ENCODE measurements at regions not wholly inside any gene's neighbourhood (a gene's known extent, or its start where the extent isn't known, plus 50 kb on each side); places are given as distances from the start of the nearest gene placed in this dataset.

DNA sequence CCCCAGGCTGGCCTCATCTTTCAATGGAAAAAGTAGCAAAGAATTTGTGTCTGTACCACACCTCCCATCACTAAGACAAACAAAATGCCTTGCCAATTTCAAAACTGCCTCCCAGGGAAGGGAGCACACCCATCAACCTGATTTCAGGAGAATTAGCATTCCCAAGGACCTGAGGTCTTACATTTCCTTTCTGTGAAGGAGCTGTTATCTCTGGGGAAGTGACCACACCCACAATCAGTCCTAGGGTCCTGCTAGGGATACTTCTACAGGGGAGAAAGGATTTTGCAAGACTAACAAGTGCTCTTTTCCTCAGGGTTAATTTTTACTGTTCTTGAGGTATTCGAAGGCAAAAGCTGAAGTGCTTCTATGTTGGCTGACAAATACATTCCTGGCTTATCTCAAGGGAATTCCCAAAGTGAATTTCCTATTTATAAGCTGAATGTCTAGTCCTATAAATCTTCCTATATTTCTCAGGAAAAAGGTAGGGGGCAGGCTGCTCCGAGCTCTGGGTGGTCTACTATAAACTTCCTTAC is 97.4 kb upstream of the ITGA1 start:
- H3K4me3 ChIP-seq (ENCODE audit: low read length in 2 of 2), result no peak overlapping the region
- no peaks in the 10 kb centered on the region for H3K36me3 ChIP-seq (replicated peaks in 1 of 2; ENCODE audit: control insufficient read depth in 2 of 2, insufficient read depth in 2 of 2, low read length in 2 of 2)
- no peaks in the 10 kb centered on the region for H3K9me3 ChIP-seq (replicated peaks in 1 of 2; ENCODE audit: control insufficient read depth in 2 of 2, insufficient read depth in 1 of 2, low read depth in 1 of 2, low read length in 2 of 2)
- H4K91ac ChIP-seq (ENCODE audit: low read depth, low read length, poor library complexity), result no peak overlapping the region
- H3K4ac ChIP-seq (ENCODE audit: low read length), result no peak overlapping the region
- no peak overlapping the region for H2BK120ac ChIP-seq (ENCODE audit: low read depth, low read length)
- H2AFZ ChIP-seq (ENCODE audit: low read length), result no peak overlapping the region
- H3K79me1 ChIP-seq (ENCODE audit: low read depth, low read length), result no peaks in the 10 kb centered on the region
- no peak overlapping the region for H3K27ac ChIP-seq (replicated peaks; ENCODE audit: low read length)
- DNase-seq (ENCODE audit: low spot score), result no peak
- no peak overlapping the region for H3K9ac ChIP-seq (ENCODE audit: low read depth, low read length, poor library complexity)
- WGBS, 2 donors (ENCODE audit: extremely low coverage in 2 of 2, insufficient read length in 2 of 2, insufficient replicate concordance in 1 of 2), result no CpG with 5 or more reads among the region's 2 CpGs
- no peak overlapping the region for H2AK5ac ChIP-seq (ENCODE audit: low read depth, low read length)
- no peak overlapping the region for H3K23ac ChIP-seq (ENCODE audit: low read depth, low read length, poor library complexity)
- H2BK15ac ChIP-seq (ENCODE audit: low read length), result no peak overlapping the region
- H2BK5ac ChIP-seq (ENCODE audit: low read length), result no peak overlapping the region
- peaks cover 0 to 2% of the 10 kb centered on the region in 2 donors for H3K4me1 ChIP-seq (ENCODE audit: control insufficient read depth in 2 of 2, insufficient read depth in 1 of 2, low read depth in 1 of 2, low read length in 2 of 2)
- peaks cover 0 to 2% (median 0%) of the 10 kb centered on the region in 3 experiments for H3K27me3 ChIP-seq (ENCODE audit: control insufficient read depth in 3 of 3, insufficient read depth in 3 of 3, low read depth in 1 of 3, low read length in 3 of 3)
- H3K18ac ChIP-seq (ENCODE audit: low read length), result no peak overlapping the region
- no peak overlapping the region for H3K14ac ChIP-seq (ENCODE audit: low read length)
- no peak overlapping the region for H3K4me2 ChIP-seq (ENCODE audit: insufficient read depth, low read length, poor library complexity, severe bottlenecking)
- H2BK12ac ChIP-seq (ENCODE audit: low read length), result no peak overlapping the region
- no peak overlapping the region for H4K8ac ChIP-seq (ENCODE audit: low read depth, low read length)

DNA sequence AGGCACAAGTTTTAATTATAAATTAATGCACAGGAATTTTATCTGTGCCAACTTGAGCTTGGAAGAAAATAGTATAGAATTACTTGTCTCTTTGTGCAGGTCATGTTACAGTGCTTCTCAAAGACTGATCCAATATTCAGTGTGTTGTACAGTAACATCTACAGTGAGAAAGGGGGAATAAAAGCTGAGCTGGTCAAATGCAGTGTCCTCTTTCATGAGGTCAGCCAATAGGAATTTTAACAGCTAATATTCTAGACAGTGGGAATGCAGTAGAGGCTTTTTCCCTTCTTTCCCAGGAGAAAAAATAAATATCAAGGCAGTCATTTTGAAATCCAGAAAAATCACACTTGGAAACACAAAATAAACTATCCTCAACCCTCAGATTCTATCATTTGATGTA is 95.7 kb upstream of the ITGA1 start:
- Histone ChIP-seq H3K27me3 (ENCODE audit: control insufficient read depth in 3 of 3, insufficient read depth in 3 of 3, low read depth in 1 of 3, low read length in 3 of 3) (peaks cover 0 to 7% (median 0%) of the 10 kb centered on the region in 3 experiments), H3K9ac (ENCODE audit: low read depth, low read length, poor library complexity) (no peak overlapping the region), H2BK15ac (ENCODE audit: low read length) (no peak overlapping the region), H2AFZ (ENCODE audit: low read length) (no peak overlapping the region), H4K8ac (ENCODE audit: low read depth, low read length) (no peak overlapping the region), H4K91ac (ENCODE audit: low read depth, low read length, poor library complexity) (no peak overlapping the region), H3K9me3 (replicated peaks in 1 of 2; ENCODE audit: control insufficient read depth in 2 of 2, insufficient read depth in 1 of 2, low read depth in 1 of 2, low read length in 2 of 2) (no peaks in the 10 kb centered on the region), H2AK5ac (ENCODE audit: low read depth, low read length) (no peak overlapping the region), H3K4me2 (ENCODE audit: insufficient read depth, low read length, poor library complexity, severe bottlenecking) (no peak overlapping the region), H2BK120ac (ENCODE audit: low read depth, low read length) (no peak overlapping the region), H3K27ac (replicated peaks; ENCODE audit: low read length) (no peak overlapping the region), H3K4ac (ENCODE audit: low read length) (no peak overlapping the region), H3K23ac (ENCODE audit: low read depth, low read length, poor library complexity) (no peak overlapping the region), H3K14ac (ENCODE audit: low read length) (no peak overlapping the region), H3K36me3 (replicated peaks in 1 of 2; ENCODE audit: control insufficient read depth in 2 of 2, insufficient read depth in 2 of 2, low read length in 2 of 2) (no peaks in the 10 kb centered on the region), H2BK5ac (ENCODE audit: low read length) (no peak overlapping the region), H3K4me3 (ENCODE audit: low read length in 2 of 2) (no peak overlapping the region), H3K4me1 (ENCODE audit: control insufficient read depth in 2 of 2, insufficient read depth in 1 of 2, low read depth in 1 of 2, low read length in 2 of 2) (peaks cover 0 to 2% of the 10 kb centered on the region in 2 donors), H3K79me1 (ENCODE audit: low read depth, low read length) (no peaks in the 10 kb centered on the region), H2BK12ac (ENCODE audit: low read length) (no peak overlapping the region), H3K18ac (ENCODE audit: low read length) (no peak overlapping the region)
- no peak for DNase-seq (ENCODE audit: low spot score)

DNA sequence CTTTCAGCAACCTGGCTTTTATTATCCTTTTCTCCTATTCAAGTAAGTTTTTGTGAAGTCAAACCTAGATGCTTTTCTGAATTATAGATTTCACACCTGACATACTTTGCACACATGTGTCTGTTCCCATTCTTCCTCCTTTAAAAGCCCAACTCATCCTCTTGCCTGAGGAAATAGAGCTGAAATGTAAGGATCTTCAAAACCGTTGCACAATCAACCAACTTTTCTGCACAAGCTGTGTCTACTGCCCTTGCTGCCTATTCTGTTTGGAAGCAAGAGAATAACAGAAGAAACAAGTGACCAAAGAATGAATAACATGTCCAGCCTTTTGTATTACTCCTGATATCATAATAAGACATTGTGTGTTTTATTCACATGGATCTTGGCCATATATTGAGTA is 95.1 kb upstream of the ITGA1 start:
- no peak overlapping the region for H3K27ac ChIP-seq (replicated peaks; ENCODE audit: low read length)
- no peak overlapping the region for H2BK5ac ChIP-seq (ENCODE audit: low read length)
- H3K4me1 ChIP-seq (ENCODE audit: control insufficient read depth in 2 of 2, insufficient read depth in 1 of 2, low read depth in 1 of 2, low read length in 2 of 2), result peaks cover 0 to 2% of the 10 kb centered on the region in 2 donors
- H3K9ac ChIP-seq (ENCODE audit: low read depth, low read length, poor library complexity), result no peak overlapping the region
- no peak overlapping the region for H2BK15ac ChIP-seq (ENCODE audit: low read length)
- no peak overlapping the region for H3K4ac ChIP-seq (ENCODE audit: low read length)
- H4K91ac ChIP-seq (ENCODE audit: low read depth, low read length, poor library complexity), result no peak overlapping the region
- no peaks in the 10 kb centered on the region for H3K9me3 ChIP-seq (replicated peaks in 1 of 2; ENCODE audit: control insufficient read depth in 2 of 2, insufficient read depth in 1 of 2, low read depth in 1 of 2, low read length in 2 of 2)
- H3K4me3 ChIP-seq (ENCODE audit: low read length in 2 of 2), result no peak overlapping the region
- no peaks in the 10 kb centered on the region for H3K79me1 ChIP-seq (ENCODE audit: low read depth, low read length)
- no peak overlapping the region for H3K4me2 ChIP-seq (ENCODE audit: insufficient read depth, low read length, poor library complexity, severe bottlenecking)
- H3K23ac ChIP-seq (ENCODE audit: low read depth, low read length, poor library complexity), result no peak overlapping the region
- H3K27me3 ChIP-seq (ENCODE audit: control insufficient read depth in 3 of 3, insufficient read depth in 3 of 3, low read depth in 1 of 3, low read length in 3 of 3), result peaks cover 0 to 7% (median 0%) of the 10 kb centered on the region in 3 experiments
- H2BK120ac ChIP-seq (ENCODE audit: low read depth, low read length), result no peak overlapping the region
- H2BK12ac ChIP-seq (ENCODE audit: low read length), result no peak overlapping the region
- no CpG with 5 or more reads among the region's 1 CpG for WGBS, 2 donors (ENCODE audit: extremely low coverage in 2 of 2, insufficient read length in 2 of 2, insufficient replicate concordance in 1 of 2)
- H3K14ac ChIP-seq (ENCODE audit: low read length), result no peak overlapping the region
- no peak for DNase-seq (ENCODE audit: low spot score)
- no peak overlapping the region for H2AK5ac ChIP-seq (ENCODE audit: low read depth, low read length)
- H3K36me3 ChIP-seq (replicated peaks in 1 of 2; ENCODE audit: control insufficient read depth in 2 of 2, insufficient read depth in 2 of 2, low read length in 2 of 2), result no peaks in the 10 kb centered on the region
- no peak overlapping the region for H3K18ac ChIP-seq (ENCODE audit: low read length)
- H4K8ac ChIP-seq (ENCODE audit: low read depth, low read length), result no peak overlapping the region
- H2AFZ ChIP-seq (ENCODE audit: low read length), result no peak overlapping the region

DNA sequence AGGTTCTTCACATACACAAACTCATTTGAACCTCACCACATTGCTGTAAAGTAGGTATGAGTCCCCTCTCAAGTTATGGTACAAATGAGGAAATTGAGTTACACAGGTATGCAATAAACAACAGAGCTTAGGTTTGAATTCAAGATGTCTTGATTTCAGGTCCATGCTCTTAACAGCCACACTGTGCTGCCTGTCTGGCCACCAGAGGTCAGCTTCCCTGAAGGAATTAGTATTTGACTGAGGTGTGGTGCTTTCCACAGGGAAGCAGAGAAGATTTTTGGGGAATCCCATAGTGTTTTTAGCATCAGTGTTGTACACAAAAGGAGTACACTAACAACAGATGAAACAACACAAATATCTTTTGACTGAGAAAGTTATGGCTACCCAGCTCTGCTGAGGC is 94.4 kb upstream of the ITGA1 start:
- H3K14ac ChIP-seq (ENCODE audit: low read length), result no peak overlapping the region
- no peak overlapping the region for H3K27ac ChIP-seq (replicated peaks; ENCODE audit: low read length)
- H2BK15ac ChIP-seq (ENCODE audit: low read length), result no peak overlapping the region
- H3K9me3 ChIP-seq (replicated peaks in 1 of 2; ENCODE audit: control insufficient read depth in 2 of 2, insufficient read depth in 1 of 2, low read depth in 1 of 2, low read length in 2 of 2), result no peaks in the 10 kb centered on the region
- H2BK5ac ChIP-seq (ENCODE audit: low read length), result no peak overlapping the region
- no peak overlapping the region for H4K8ac ChIP-seq (ENCODE audit: low read depth, low read length)
- H3K23ac ChIP-seq (ENCODE audit: low read depth, low read length, poor library complexity), result no peak overlapping the region
- no peak overlapping the region for H4K91ac ChIP-seq (ENCODE audit: low read depth, low read length, poor library complexity)
- H3K9ac ChIP-seq (ENCODE audit: low read depth, low read length, poor library complexity), result no peak overlapping the region
- H2AFZ ChIP-seq (ENCODE audit: low read length), result no peak overlapping the region
- no peaks in the 10 kb centered on the region for H3K79me1 ChIP-seq (ENCODE audit: low read depth, low read length)
- no peak for DNase-seq (ENCODE audit: low spot score)
- H3K27me3 ChIP-seq (ENCODE audit: control insufficient read depth in 3 of 3, insufficient read depth in 3 of 3, low read depth in 1 of 3, low read length in 3 of 3), result peaks cover 0 to 7% (median 0%) of the 10 kb centered on the region in 3 experiments
- H2AK5ac ChIP-seq (ENCODE audit: low read depth, low read length), result no peak overlapping the region
- H3K4ac ChIP-seq (ENCODE audit: low read length), result no peak overlapping the region
- no peak overlapping the region for H3K4me2 ChIP-seq (ENCODE audit: insufficient read depth, low read length, poor library complexity, severe bottlenecking)
- H3K4me1 ChIP-seq (ENCODE audit: control insufficient read depth in 2 of 2, insufficient read depth in 1 of 2, low read depth in 1 of 2, low read length in 2 of 2), result peaks cover 0 to 2% of the 10 kb centered on the region in 2 donors
- no peak overlapping the region for H2BK120ac ChIP-seq (ENCODE audit: low read depth, low read length)
- no peak overlapping the region for H2BK12ac ChIP-seq (ENCODE audit: low read length)
- no peak overlapping the region for H3K18ac ChIP-seq (ENCODE audit: low read length)
- no peaks in the 10 kb centered on the region for H3K36me3 ChIP-seq (replicated peaks in 1 of 2; ENCODE audit: control insufficient read depth in 2 of 2, insufficient read depth in 2 of 2, low read length in 2 of 2)
- H3K4me3 ChIP-seq (ENCODE audit: low read length in 2 of 2), result no peak overlapping the region
